DOHH2 (cell line): ENCODE measurements at regions not wholly inside any gene's neighbourhood (a gene's known extent, or its start where the extent isn't known, plus 50 kb on each side); places are given as distances from the start of the nearest gene placed in this dataset.

Experiments
- CTCF ChIP-seq: fragments of 200-600 bp; sonication (generic); IDR thresholded peaks from one replicate; pipeline ENCODE4 v1.5.1; 2014; ENCODE audit warnings: antibody characterized with exemption, mild to moderate bottlenecking, low read depth, low read length; ENCODE audit not compliant: poor library complexity, severe bottlenecking
- EZH2phosphoT487 ChIP-seq: fragments of 200-600 bp; sonication (generic); IDR thresholded peaks from 2 replicates; pipeline ENCODE4 v1.6.1; 2017; ENCODE audit warnings: borderline replicate concordance, mild to moderate bottlenecking, antibody characterized with exemption, low read length, moderate library complexity, mixed read lengths

GRCh38 chr1:199208847-199209246 is 570.0 kb downstream of the PTPRC start:
- no peak for TF ChIP-seq EZH2phosphoT487
- TF ChIP-seq CTCF = no peak
